Activated CD4-positive, alpha-beta memory T cell treated with anti-CD3 and anti-CD28 coated beads, Interleukin-2, amount 10 ng/mL, durations not matched to agents 7 days and 5 days (primary cell): ENCODE measurements at regions not wholly inside any gene's neighbourhood (a gene's known extent, or its start where the extent isn't known, plus 50 kb on each side); places are given as distances from the start of the nearest gene placed in this dataset.
"Not testable (repeated sequence)": the region's sequence is repeated elsewhere in the genome, so short reads cannot be mapped to it uniquely, and the experiment has no call there.

Source experiments
- CTCF ChIA-PET: fragments of 350-600 bp; sonication (Branson Sonifier 250); formaldehyde crosslinking; loops from one replicate; lab custom pipeline; 2021; ENCODE audit warnings: antibody characterized with exemption, inconsistent platforms; lab: Charles Lee
- POLR2A ChIA-PET: fragments of 350-600 bp; sonication (Branson Sonifier 250); formaldehyde crosslinking; loops from one replicate; lab custom pipeline; 2021; ENCODE audit warnings: antibody characterized with exemption; lab: Charles Lee
- DNase-seq: peaks from one replicate; pipeline ENCODE4 v3.0.0-alpha.2; 2020
- H3K27ac Mint-ChIP-seq: one replicate; pipeline ENCODE4 v1.8.0; 2021; ENCODE audit warnings: mild to moderate bottlenecking, mixed read lengths
- H3K27me3 Mint-ChIP-seq: one replicate; pipeline ENCODE4 v1.8.0; 2021; ENCODE audit warnings: mixed read lengths
- H3K36me3 Mint-ChIP-seq: one replicate; pipeline ENCODE4 v1.8.0; 2021; ENCODE audit warnings: low read depth, mixed read lengths
- H3K4me1 Mint-ChIP-seq: one replicate; pipeline ENCODE4 v1.8.0; 2021; ENCODE audit warnings: mixed read lengths
- H3K4me3 Mint-ChIP-seq: one replicate; pipeline ENCODE4 v1.8.0; 2021; ENCODE audit warnings: mild to moderate bottlenecking, mixed read lengths
- H3K9me3 Mint-ChIP-seq: one replicate; pipeline ENCODE4 v1.8.0; 2021; ENCODE audit warnings: mixed read lengths

DNA sequence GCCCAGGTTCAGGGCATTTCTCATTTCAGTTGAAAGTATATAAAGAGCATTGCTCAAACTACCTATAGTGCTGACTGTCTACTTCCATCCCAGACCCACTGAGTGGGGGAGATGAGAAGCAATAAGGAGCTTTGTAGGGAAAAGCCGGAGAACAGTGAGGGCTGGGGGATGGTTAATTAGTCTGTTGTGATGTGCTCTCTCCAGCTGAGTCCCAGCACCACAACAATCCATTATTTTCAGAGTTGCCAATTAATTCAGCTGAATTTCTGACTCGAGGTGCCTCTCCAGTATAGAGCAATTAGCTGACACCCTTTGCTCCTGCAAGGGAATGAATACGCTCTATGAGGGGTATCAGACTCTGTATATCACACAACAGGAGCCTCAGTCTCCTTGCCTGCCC lies 1118.6 kb downstream of the SORCS3 start:
- Mint-ChIP-seq H3K27ac (no peak overlapping the region), H3K36me3 (no peaks in the 10 kb centered on the region), H3K27me3 (no peaks in the 10 kb centered on the region), H3K4me1 (no peaks in the 10 kb centered on the region), H3K9me3 (no peaks in the 10 kb centered on the region), H3K4me3 (no peak overlapping the region)
- POLR2A ChIA-PET: no interaction called here
- no peak for DNase-seq
- CTCF ChIA-PET: no interaction called here

GRCh38 chr10:105758209-105758998 lies 1117.3 kb downstream of the SORCS3 start:
- Mint-ChIP-seq H3K4me1 (no peaks in the 10 kb centered on the region), H3K36me3 (no peaks in the 10 kb centered on the region), H3K4me3 (no peak overlapping the region), H3K9me3 (no peaks in the 10 kb centered on the region), H3K27me3 (no peaks in the 10 kb centered on the region), H3K27ac (no peak overlapping the region)
- ChIA-PET CTCF (no interaction called here), POLR2A (no interaction called here)
- DNase-seq: no peak

GRCh38 chr10:105757302-105757701 lies 1116.2 kb downstream of the SORCS3 start:
- no peaks in the 10 kb centered on the region for H3K27me3 Mint-ChIP-seq
- CTCF ChIA-PET: no interaction called here
- no peaks in the 10 kb centered on the region for H3K36me3 Mint-ChIP-seq
- H3K4me3 Mint-ChIP-seq: no peak overlapping the region
- H3K9me3 Mint-ChIP-seq: no peaks in the 10 kb centered on the region
- no peak for DNase-seq
- POLR2A ChIA-PET: no interaction called here
- no peak overlapping the region for H3K27ac Mint-ChIP-seq
- no peaks in the 10 kb centered on the region for H3K4me1 Mint-ChIP-seq

DNA sequence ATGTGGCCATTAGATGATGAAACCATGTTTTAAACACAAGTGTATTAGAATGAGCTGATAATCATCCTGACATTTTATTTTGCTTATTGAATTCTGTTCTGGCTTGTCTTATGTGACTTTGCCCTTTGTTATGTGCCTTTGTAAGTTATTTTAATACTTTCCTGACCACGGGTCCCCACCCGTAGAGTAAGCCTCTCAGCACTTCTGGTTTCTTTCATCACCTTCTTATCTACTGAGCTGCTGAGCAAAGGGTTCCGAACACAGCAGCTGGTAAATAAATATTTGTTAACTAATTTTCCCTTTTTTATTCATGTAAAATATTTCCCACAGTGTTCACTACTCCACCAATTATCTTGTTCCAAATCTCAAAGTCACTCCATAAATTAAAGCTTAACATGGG lies 1115.3 kb downstream of the SORCS3 start:
- H3K36me3 Mint-ChIP-seq: no peaks in the 10 kb centered on the region
- DNase-seq: no peak
- POLR2A ChIA-PET: no interaction called here
- no peak overlapping the region for H3K4me3 Mint-ChIP-seq
- no peaks in the 10 kb centered on the region for H3K27me3 Mint-ChIP-seq
- no peak overlapping the region for H3K27ac Mint-ChIP-seq
- CTCF ChIA-PET: no interaction called here
- H3K4me1 Mint-ChIP-seq: no peaks in the 10 kb centered on the region
- H3K9me3 Mint-ChIP-seq: no peaks in the 10 kb centered on the region

DNA sequence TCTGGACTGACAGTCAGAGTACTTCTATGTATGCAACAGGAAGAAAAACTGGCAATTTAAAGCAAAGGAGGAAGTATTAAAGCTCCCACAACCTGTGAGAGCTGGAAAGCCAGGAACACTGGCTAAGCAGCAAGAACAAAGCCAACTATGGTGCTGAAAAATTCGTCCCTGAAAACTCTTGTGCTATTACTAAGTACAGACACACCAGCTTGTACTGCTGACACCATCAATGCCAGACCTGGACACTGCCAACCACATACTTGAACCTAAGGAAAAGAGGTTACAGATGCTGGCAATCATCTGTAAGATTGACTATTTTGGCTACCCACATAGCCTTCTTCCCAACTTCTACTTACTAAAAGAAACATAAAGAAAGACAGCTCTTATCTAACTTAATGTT lies 1110.6 kb downstream of the SORCS3 start:
- Mint-ChIP-seq H3K27ac (no peak overlapping the region), H3K36me3 (no peaks in the 10 kb centered on the region), H3K27me3 (no peaks in the 10 kb centered on the region), H3K4me1 (no peaks in the 10 kb centered on the region), H3K9me3 (no peaks in the 10 kb centered on the region), H3K4me3 (no peak overlapping the region)
- DNase-seq: no peak
- CTCF ChIA-PET: no interaction called here
- POLR2A ChIA-PET: no interaction called here

- DNase-seq: no peak
- Mint-ChIP-seq H3K27ac (no peak overlapping the region), H3K27me3 (no peaks in the 10 kb centered on the region), H3K9me3 (peaks cover 8% of the 10 kb centered on the region), H3K36me3 (no peaks in the 10 kb centered on the region), H3K4me1 (no peaks in the 10 kb centered on the region), H3K4me3 (no peak overlapping the region)
- ChIA-PET POLR2A (no interaction called here), CTCF (no interaction called here)
Measured at GRCh38 chr10:105745596-105746148, 1104.6 kb downstream of the SORCS3 start.

DNA sequence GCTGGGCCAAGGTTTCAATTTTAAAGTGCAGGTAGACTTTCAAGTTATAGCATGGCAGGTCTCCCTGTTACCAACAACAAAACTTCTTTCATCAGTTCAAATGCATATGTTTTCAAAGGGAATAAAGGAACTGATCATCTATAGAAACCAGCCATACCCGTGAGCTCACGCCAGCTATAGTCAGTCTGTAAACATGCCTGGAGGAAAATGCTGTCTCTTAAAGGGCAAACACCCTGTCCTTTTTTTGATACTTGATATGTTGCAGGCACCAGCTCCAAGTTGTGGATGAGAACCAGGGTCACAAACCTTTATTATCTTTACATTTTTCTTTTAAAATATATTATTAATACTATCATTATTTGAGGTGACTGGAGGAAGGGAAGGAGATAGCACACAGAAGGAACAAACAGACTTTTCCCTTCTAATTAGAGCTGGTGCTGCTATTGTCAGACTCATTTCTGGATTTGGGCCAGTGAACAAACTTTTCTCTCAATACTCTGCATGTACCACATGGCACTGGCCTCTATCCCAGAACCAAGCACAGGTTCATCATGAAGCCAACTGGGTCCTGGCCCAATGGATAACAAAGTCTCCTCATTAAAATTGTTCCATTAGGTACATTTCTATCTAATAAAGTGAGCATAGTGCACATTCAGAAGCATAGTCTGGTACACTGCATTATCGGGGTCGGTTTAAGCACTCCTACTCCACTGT lies 1102.4 kb downstream of the SORCS3 start:
- ChIA-PET CTCF (no interaction called here), POLR2A (no interaction called here)
- no peaks in the 10 kb centered on the region for H3K27me3 Mint-ChIP-seq
- no peak for DNase-seq
- H3K36me3 Mint-ChIP-seq: no peaks in the 10 kb centered on the region
- H3K27ac Mint-ChIP-seq: no peak overlapping the region
- no peak overlapping the region for H3K4me3 Mint-ChIP-seq
- H3K9me3 Mint-ChIP-seq: peaks cover 10% of the 10 kb centered on the region
- H3K4me1 Mint-ChIP-seq: no peaks in the 10 kb centered on the region

DNA sequence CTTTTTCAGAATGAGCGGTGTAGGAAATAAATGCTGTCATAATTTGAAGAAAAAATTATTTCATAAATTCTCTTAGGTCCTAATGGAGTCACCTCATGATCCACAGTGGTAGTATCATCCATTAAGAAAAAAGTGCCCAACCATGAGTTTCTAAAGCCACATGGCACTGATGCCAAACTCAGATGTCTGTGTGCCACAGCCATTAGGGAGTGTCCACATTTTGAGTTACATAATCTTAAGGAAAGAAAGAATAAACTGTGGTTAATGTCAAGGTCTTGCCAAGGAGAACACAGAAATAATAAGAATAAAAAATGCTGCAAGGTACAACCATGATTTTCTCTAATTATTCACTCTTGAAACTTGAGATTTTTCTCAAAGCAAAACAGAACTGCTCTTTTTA lies 1101.8 kb downstream of the SORCS3 start:
- CTCF ChIA-PET: no interaction called here
- Mint-ChIP-seq H3K27me3 (no peaks in the 10 kb centered on the region), H3K4me1 (no peaks in the 10 kb centered on the region), H3K9me3 (peaks cover 10% of the 10 kb centered on the region), H3K36me3 (no peaks in the 10 kb centered on the region), H3K27ac (no peak overlapping the region), H3K4me3 (no peak overlapping the region)
- no peak for DNase-seq
- POLR2A ChIA-PET: no interaction called here

- peaks cover 10% of the 10 kb centered on the region for H3K9me3 Mint-ChIP-seq
- H3K27ac Mint-ChIP-seq: no peak overlapping the region
- POLR2A ChIA-PET: no interaction called here
- no peaks in the 10 kb centered on the region for H3K4me1 Mint-ChIP-seq
- no peak for DNase-seq
- no peaks in the 10 kb centered on the region for H3K27me3 Mint-ChIP-seq
- CTCF ChIA-PET: no interaction called here
- no peak overlapping the region for H3K4me3 Mint-ChIP-seq
- no peaks in the 10 kb centered on the region for H3K36me3 Mint-ChIP-seq
Measured at GRCh38 chr10:105742184-105742583, 1101.1 kb downstream of the SORCS3 start.

DNA sequence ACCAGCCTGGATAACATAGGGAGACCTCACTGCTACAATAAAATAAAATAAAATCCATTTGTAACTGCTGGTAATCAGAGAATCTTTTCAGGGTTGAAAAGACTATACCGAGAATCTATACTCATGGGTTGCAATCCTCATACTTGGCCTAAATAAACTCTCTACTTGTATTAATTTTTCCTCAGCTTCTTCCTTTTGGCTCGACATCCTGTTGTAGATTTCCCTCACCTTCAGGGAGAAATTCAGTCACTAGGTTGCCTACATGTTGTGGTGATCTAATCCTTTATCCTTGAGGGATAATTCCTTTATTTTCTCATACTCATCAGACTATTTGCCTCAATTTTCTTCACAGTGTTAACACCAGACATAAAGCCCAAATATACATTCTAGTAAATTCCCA lies 1093.4 kb downstream of the SORCS3 start:
- H3K27ac Mint-ChIP-seq: no peak overlapping the region
- peaks cover 2% of the 10 kb centered on the region for H3K9me3 Mint-ChIP-seq
- no peaks in the 10 kb centered on the region for H3K36me3 Mint-ChIP-seq
- no peaks in the 10 kb centered on the region for H3K4me1 Mint-ChIP-seq
- H3K4me3 Mint-ChIP-seq: no peak overlapping the region
- CTCF ChIA-PET: no interaction called here
- no peaks in the 10 kb centered on the region for H3K27me3 Mint-ChIP-seq
- no peak for DNase-seq
- POLR2A ChIA-PET: no interaction called here

DNA sequence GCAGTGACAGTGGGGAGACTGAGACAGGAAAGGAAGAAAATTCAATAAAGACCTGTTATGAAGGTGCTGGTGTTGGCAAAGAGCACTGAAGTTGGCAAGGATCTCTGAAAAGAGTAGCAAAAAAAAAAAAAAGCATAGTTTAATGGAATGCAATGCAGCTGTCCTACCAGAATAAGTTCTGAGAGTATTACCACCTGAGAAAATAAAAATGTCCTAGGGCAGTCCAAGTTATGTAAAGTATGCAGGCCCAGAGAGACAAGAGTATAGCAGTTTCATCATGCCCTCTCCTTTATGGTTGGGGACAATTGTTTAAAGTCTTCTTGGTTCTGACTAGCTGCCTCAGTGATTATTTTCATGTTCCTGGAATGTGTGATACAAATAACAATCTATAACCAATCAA lies 1092.8 kb downstream of the SORCS3 start:
- H3K4me3 Mint-ChIP-seq: no peak overlapping the region
- no peak overlapping the region for H3K27ac Mint-ChIP-seq
- POLR2A ChIA-PET: no interaction called here
- no peak for DNase-seq
- peaks cover 2% of the 10 kb centered on the region for H3K9me3 Mint-ChIP-seq
- no peaks in the 10 kb centered on the region for H3K36me3 Mint-ChIP-seq
- CTCF ChIA-PET: no interaction called here
- no peaks in the 10 kb centered on the region for H3K4me1 Mint-ChIP-seq
- no peaks in the 10 kb centered on the region for H3K27me3 Mint-ChIP-seq

GRCh38 chr10:105729428-105729827 lies 1088.3 kb downstream of the SORCS3 start:
- DNase-seq: no peak
- no peaks in the 10 kb centered on the region for H3K27me3 Mint-ChIP-seq
- POLR2A ChIA-PET: no interaction called here
- CTCF ChIA-PET: no interaction called here
- no peaks in the 10 kb centered on the region for H3K36me3 Mint-ChIP-seq
- H3K4me3 Mint-ChIP-seq: no peak overlapping the region
- H3K4me1 Mint-ChIP-seq: no peaks in the 10 kb centered on the region
- H3K9me3 Mint-ChIP-seq: peaks cover 6% of the 10 kb centered on the region
- H3K27ac Mint-ChIP-seq: no peak overlapping the region

GRCh38 chr10:105727586-105727985 lies 1086.5 kb downstream of the SORCS3 start:
- H3K4me3 Mint-ChIP-seq, H3K27ac Mint-ChIP-seq, DNase-seq, POLR2A ChIA-PET, H3K9me3 Mint-ChIP-seq, CTCF ChIA-PET, H3K27me3 Mint-ChIP-seq, H3K36me3 Mint-ChIP-seq, H3K4me1 Mint-ChIP-seq: not testable (repeated sequence)

- H3K27me3 Mint-ChIP-seq: no peaks in the 10 kb centered on the region
- CTCF ChIA-PET: no interaction called here
Measured at GRCh38 chr10:105727131-105727530, 1086.0 kb downstream of the SORCS3 start.

More at GRCh38 chr10:105727131-105727530, 1086.0 kb downstream of the SORCS3 start:
- POLR2A ChIA-PET: no interaction called here
- Mint-ChIP-seq H3K4me1 (no peaks in the 10 kb centered on the region), H3K27ac (no peak overlapping the region), H3K4me3 (no peak overlapping the region), H3K36me3 (no peaks in the 10 kb centered on the region), H3K9me3 (peaks cover 6% of the 10 kb centered on the region)
- DNase-seq: no peak
